H1 (cell line): ENCODE measurements at regions not wholly inside any gene's neighbourhood (a gene's known extent, or its start where the extent isn't known, plus 50 kb on each side); places are given as distances from the start of the nearest gene placed in this dataset.

Experiments used
- GTF2F1 ChIP-seq: IDR thresholded peaks from 2 replicates; pipeline ENCODE4 v1.6.1; 2012; ENCODE audit warnings: low read depth, low read length, improper control_type of control experiment, borderline replicate concordance
- HDAC2 ChIP-seq, 2 experiments: fragments of 300-600 bp in 1 of 2; sonication (generic) in 1 of 2; IDR thresholded peaks; 2 replicates each; pipeline ENCODE4 v1.6.1; 2011 to 2012; ENCODE audit warnings: low read depth in 2 of 2, low read length in 2 of 2, mild to moderate bottlenecking in 2 of 2, moderate library complexity in 2 of 2, borderline replicate concordance in 1 of 2, inconsistent platforms in 1 of 2
- HDAC6 ChIP-seq: IDR thresholded peaks from one replicate; pipeline ENCODE4 v1.7.1; 2012; ENCODE audit warnings: low read depth, mild to moderate bottlenecking, inconsistent platforms, low read length, moderate library complexity
- MAFK ChIP-seq: IDR thresholded peaks from 2 replicates; pipeline ENCODE4 v1.6.1; 2012; ENCODE audit warnings: low read depth, mild to moderate bottlenecking, improper control_type of control experiment, low read length
- PHF8 ChIP-seq: fragments of 200-600 bp; sonication (generic); conservative IDR thresholded peaks from 2 replicates; pipeline ENCODE4 v1.7.1; 2012; ENCODE audit warnings: low read depth, mild to moderate bottlenecking, inconsistent platforms, low read length, moderate library complexity
- POLR2A ChIP-seq, 2 experiments: IDR thresholded peaks; 1 replicate in 1 of 2; 2 replicates in 1 of 2; pipeline ENCODE4 v1.6.1; 2011; ENCODE audit warnings: low read depth in 2 of 2, low read length in 2 of 2, mild to moderate bottlenecking in 2 of 2; ENCODE audit errors: control extremely low read depth in 1 of 2
- SIN3A ChIP-seq, 2 experiments: IDR thresholded peaks in 1 of 2; conservative IDR thresholded peaks in 1 of 2; 2 replicates each; pipeline ENCODE4 v1.6.1; 2011 to 2012; ENCODE audit warnings: low read length in 2 of 2, improper control_type of control experiment in 1 of 2, low read depth in 1 of 2, mild to moderate bottlenecking in 1 of 2
- SIX5 ChIP-seq: IDR thresholded peaks from 2 replicates; pipeline ENCODE4 v1.6.1; 2011; ENCODE audit warnings: mild to moderate bottlenecking, low read depth, low read length
- TF ChIP-seq, protein P1 (sequence below): fragments of 300-600 bp; sonication (generic); IDR thresholded peaks from 2 replicates; pipeline ENCODE4 v1.7.1; 2012; ENCODE audit warnings: low read length, moderate library complexity, mild to moderate bottlenecking, inconsistent platforms; ENCODE audit not compliant: insufficient replicate concordance
- TF ChIP-seq, protein P2 (sequence below): IDR thresholded peaks from 2 replicates; pipeline ENCODE4 v1.6.1; 2011; ENCODE audit warnings: low read depth, mild to moderate bottlenecking, low read length; ENCODE audit not compliant: insufficient read depth

DNA sequence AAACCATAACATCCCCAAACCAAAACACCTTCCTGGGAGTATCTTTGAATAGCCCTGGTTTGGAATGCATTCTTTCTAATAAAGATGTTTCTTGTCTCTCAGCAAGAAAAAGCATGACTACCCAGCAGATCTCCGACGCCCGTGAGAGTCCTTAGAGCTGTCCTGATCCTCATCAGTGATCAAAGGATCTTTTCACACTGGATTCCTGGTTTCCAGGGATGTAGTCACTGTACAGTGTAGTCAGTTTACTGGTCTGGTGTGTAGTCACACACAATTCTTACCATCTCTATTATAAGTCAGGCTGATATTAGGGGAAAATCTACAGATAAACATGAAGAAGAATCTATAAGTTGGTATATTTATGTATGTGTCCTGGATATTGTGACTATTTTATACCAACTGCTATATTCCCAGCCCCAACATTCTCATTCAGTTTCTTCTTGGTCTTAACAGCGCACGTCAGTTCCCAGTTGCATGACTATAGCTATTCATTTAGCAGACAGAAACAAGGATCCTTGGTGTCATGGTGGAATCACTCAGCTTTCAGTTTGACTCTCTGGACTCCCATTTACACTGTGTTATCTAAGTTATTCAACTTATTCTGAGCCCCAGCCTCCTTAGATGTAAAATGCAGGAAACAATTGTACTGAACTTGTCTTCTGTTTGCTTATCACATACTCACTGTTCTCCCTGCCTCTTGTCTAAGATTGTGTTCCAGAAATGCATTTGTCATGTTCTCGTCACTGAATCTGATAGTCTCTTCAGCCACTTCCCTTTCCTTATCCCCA is 68.3 kb downstream of the SLIT2 start (continued):
- TF ChIP-seq, protein P1, sequence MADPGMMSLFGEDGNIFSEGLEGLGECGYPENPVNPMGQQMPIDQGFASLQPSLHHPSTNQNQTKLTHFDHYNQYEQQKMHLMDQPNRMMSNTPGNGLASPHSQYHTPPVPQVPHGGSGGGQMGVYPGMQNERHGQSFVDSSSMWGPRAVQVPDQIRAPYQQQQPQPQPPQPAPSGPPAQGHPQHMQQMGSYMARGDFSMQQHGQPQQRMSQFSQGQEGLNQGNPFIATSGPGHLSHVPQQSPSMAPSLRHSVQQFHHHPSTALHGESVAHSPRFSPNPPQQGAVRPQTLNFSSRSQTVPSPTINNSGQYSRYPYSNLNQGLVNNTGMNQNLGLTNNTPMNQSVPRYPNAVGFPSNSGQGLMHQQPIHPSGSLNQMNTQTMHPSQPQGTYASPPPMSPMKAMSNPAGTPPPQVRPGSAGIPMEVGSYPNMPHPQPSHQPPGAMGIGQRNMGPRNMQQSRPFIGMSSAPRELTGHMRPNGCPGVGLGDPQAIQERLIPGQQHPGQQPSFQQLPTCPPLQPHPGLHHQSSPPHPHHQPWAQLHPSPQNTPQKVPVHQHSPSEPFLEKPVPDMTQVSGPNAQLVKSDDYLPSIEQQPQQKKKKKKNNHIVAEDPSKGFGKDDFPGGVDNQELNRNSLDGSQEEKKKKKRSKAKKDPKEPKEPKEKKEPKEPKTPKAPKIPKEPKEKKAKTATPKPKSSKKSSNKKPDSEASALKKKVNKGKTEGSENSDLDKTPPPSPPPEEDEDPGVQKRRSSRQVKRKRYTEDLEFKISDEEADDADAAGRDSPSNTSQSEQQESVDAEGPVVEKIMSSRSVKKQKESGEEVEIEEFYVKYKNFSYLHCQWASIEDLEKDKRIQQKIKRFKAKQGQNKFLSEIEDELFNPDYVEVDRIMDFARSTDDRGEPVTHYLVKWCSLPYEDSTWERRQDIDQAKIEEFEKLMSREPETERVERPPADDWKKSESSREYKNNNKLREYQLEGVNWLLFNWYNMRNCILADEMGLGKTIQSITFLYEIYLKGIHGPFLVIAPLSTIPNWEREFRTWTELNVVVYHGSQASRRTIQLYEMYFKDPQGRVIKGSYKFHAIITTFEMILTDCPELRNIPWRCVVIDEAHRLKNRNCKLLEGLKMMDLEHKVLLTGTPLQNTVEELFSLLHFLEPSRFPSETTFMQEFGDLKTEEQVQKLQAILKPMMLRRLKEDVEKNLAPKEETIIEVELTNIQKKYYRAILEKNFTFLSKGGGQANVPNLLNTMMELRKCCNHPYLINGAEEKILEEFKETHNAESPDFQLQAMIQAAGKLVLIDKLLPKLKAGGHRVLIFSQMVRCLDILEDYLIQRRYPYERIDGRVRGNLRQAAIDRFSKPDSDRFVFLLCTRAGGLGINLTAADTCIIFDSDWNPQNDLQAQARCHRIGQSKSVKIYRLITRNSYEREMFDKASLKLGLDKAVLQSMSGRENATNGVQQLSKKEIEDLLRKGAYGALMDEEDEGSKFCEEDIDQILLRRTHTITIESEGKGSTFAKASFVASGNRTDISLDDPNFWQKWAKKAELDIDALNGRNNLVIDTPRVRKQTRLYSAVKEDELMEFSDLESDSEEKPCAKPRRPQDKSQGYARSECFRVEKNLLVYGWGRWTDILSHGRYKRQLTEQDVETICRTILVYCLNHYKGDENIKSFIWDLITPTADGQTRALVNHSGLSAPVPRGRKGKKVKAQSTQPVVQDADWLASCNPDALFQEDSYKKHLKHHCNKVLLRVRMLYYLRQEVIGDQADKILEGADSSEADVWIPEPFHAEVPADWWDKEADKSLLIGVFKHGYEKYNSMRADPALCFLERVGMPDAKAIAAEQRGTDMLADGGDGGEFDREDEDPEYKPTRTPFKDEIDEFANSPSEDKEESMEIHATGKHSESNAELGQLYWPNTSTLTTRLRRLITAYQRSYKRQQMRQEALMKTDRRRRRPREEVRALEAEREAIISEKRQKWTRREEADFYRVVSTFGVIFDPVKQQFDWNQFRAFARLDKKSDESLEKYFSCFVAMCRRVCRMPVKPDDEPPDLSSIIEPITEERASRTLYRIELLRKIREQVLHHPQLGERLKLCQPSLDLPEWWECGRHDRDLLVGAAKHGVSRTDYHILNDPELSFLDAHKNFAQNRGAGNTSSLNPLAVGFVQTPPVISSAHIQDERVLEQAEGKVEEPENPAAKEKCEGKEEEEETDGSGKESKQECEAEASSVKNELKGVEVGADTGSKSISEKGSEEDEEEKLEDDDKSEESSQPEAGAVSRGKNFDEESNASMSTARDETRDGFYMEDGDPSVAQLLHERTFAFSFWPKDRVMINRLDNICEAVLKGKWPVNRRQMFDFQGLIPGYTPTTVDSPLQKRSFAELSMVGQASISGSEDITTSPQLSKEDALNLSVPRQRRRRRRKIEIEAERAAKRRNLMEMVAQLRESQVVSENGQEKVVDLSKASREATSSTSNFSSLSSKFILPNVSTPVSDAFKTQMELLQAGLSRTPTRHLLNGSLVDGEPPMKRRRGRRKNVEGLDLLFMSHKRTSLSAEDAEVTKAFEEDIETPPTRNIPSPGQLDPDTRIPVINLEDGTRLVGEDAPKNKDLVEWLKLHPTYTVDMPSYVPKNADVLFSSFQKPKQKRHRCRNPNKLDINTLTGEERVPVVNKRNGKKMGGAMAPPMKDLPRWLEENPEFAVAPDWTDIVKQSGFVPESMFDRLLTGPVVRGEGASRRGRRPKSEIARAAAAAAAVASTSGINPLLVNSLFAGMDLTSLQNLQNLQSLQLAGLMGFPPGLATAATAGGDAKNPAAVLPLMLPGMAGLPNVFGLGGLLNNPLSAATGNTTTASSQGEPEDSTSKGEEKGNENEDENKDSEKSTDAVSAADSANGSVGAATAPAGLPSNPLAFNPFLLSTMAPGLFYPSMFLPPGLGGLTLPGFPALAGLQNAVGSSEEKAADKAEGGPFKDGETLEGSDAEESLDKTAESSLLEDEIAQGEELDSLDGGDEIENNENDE: no peak
- TF ChIP-seq GTF2F1: no peak
- no peak for TF ChIP-seq POLR2A (IDR thresholded peaks at IDR 0.05; ENCODE audit: control extremely low read depth in 1 of 2, low read depth in 2 of 2, low read length in 2 of 2)
- TF ChIP-seq MAFK: no peak
- TF ChIP-seq HDAC2 (IDR thresholded peaks at IDR 0.05; ENCODE audit: borderline replicate concordance in 1 of 2, low read depth in 2 of 2, low read length in 2 of 2): no peak
- TF ChIP-seq, protein P2, sequence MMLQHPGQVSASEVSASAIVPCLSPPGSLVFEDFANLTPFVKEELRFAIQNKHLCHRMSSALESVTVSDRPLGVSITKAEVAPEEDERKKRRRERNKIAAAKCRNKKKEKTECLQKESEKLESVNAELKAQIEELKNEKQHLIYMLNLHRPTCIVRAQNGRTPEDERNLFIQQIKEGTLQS: no peak
- no peak for TF ChIP-seq HDAC6
- TF ChIP-seq SIN3A (conservative IDR thresholded peaks at IDR 0.05 in 1 of 2, IDR thresholded peaks at IDR 0.05 in 1 of 2; ENCODE audit: low read depth in 1 of 2, low read length in 2 of 2): no peak
- no peak for TF ChIP-seq SIX5
- TF ChIP-seq PHF8: no peak
